C4-2B (cell line): ENCODE measurements at regions not wholly inside any gene's neighbourhood (a gene's known extent, or its start where the extent isn't known, plus 50 kb on each side); places are given as distances from the start of the nearest gene placed in this dataset.

Experiments used
- ZFX ChIP-seq: fragments of 450-650 bp; IDR thresholded peaks from 2 replicates; pipeline ENCODE4 v1.6.1; 2017
- TF ChIP-seq, protein P1 (sequence below): fragments of 450-650 bp; conservative IDR thresholded peaks from 2 replicates; pipeline ENCODE4 v1.5.1; 2017; ENCODE audit warnings: mild to moderate bottlenecking

DNA sequence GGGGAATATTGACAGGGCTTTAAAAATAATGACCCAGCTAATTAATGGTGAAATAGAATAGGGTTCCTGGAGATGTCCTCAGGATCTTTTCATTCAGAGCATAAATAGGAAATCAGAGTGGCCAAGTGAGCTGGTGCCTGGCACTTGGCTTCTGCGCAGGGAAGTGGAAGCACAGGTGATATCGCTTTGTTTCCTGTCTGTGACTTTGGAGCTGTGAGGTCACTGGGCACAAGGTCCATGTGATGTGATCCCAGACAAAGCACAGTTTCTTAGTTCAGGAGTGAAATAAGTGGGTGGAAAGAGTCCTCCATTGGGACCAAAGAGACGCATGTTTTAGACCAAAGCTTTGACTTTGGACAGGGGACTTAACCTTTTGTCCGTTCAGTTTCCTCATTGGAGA lies 338.3 kb downstream of the CYRIA start:
- TF ChIP-seq, protein P1, sequence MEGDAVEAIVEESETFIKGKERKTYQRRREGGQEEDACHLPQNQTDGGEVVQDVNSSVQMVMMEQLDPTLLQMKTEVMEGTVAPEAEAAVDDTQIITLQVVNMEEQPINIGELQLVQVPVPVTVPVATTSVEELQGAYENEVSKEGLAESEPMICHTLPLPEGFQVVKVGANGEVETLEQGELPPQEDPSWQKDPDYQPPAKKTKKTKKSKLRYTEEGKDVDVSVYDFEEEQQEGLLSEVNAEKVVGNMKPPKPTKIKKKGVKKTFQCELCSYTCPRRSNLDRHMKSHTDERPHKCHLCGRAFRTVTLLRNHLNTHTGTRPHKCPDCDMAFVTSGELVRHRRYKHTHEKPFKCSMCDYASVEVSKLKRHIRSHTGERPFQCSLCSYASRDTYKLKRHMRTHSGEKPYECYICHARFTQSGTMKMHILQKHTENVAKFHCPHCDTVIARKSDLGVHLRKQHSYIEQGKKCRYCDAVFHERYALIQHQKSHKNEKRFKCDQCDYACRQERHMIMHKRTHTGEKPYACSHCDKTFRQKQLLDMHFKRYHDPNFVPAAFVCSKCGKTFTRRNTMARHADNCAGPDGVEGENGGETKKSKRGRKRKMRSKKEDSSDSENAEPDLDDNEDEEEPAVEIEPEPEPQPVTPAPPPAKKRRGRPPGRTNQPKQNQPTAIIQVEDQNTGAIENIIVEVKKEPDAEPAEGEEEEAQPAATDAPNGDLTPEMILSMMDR, result no peak
- TF ChIP-seq ZFX, result no peak
